Keratinocyte (primary cell): ENCODE measurements at regions not wholly inside any gene's neighbourhood (a gene's known extent, or its start where the extent isn't known, plus 50 kb on each side); places are given as distances from the start of the nearest gene placed in this dataset.

ENCODE experiments used
- DNase-seq: peaks from one replicate; pipeline ENCODE4 v3.0.0-alpha.2; 2011; ENCODE audit warnings: low read depth, missing footprints, low spot score
- FAIRE-seq: peaks from 2 replicates; lab custom pipeline; 2011; peaks lifted over from hg19 to GRCh38; lab: Jason Lieb, UNC
- H2AFZ ChIP-seq: 2 replicates; pipeline ENCODE4 v1.6.0; 2012; ENCODE audit warnings: low read length, control low read depth, inconsistent platforms; ENCODE audit not compliant: control insufficient read depth
- H3K27ac ChIP-seq: 2 replicates; pipeline ENCODE4 v1.5.1; 2011; ENCODE audit warnings: low read length; ENCODE audit not compliant: control insufficient read depth, insufficient read depth
- H3K27me3 ChIP-seq: 3 replicates; pipeline ENCODE4 v1.6.0; 2011; ENCODE audit warnings: low read length; ENCODE audit not compliant: control insufficient read depth, insufficient read depth; ENCODE audit errors: extremely low read depth
- H3K36me3 ChIP-seq, 2 experiments: 2 replicates in 1 of 2; 3 replicates in 1 of 2; pipeline ENCODE4 v1.5.1; 2011; ENCODE audit warnings: low read length in 2 of 2, mild to moderate bottlenecking in 1 of 2; ENCODE audit not compliant: control insufficient read depth in 2 of 2, insufficient read depth in 2 of 2; ENCODE audit errors: extremely low read depth in 1 of 2
- H3K4me1 ChIP-seq: 3 replicates; pipeline ENCODE4 v1.5.1; 2011; ENCODE audit warnings: low read length; ENCODE audit not compliant: control insufficient read depth, insufficient read depth; ENCODE audit errors: extremely low read depth
- H3K4me2 ChIP-seq: 3 replicates; pipeline ENCODE4 v1.6.0; 2011; ENCODE audit warnings: low read depth, low read length; ENCODE audit not compliant: control insufficient read depth, insufficient read depth; ENCODE audit errors: extremely low read depth
- H3K4me3 ChIP-seq, 3 experiments: fragments of 200-600 bp in 1 of 3; sonication (generic) in 1 of 3; 2 replicates in 2 of 3; 3 replicates in 1 of 3; pipeline ENCODE4 v1.5.1; 2011 to 2016; ENCODE audit warnings: low read length in 3 of 3, mild to moderate bottlenecking in 3 of 3, control low read depth in 2 of 3, inconsistent platforms in 1 of 3, low read depth in 1 of 3, mixed read lengths in 1 of 3, mixed run types in 1 of 3, moderate library complexity in 1 of 3; ENCODE audit not compliant: control insufficient read depth in 2 of 3, insufficient read depth in 2 of 3; ENCODE audit errors: extremely low read depth in 1 of 3
- H3K79me2 ChIP-seq: 2 replicates; pipeline ENCODE4 v1.6.0; 2012; ENCODE audit warnings: low read length; ENCODE audit not compliant: control insufficient read depth, insufficient read depth
- H3K9ac ChIP-seq: 3 replicates; pipeline ENCODE4 v1.6.0; 2011; ENCODE audit warnings: low read length; ENCODE audit not compliant: control insufficient read depth, insufficient read depth; ENCODE audit errors: extremely low read depth
- H3K9me1 ChIP-seq: 3 replicates; pipeline ENCODE4 v1.6.0; 2011; ENCODE audit warnings: low read length; ENCODE audit not compliant: control insufficient read depth, insufficient read depth; ENCODE audit errors: extremely low read depth
- H3K9me3 ChIP-seq: 2 replicates; pipeline ENCODE4 v1.5.1; 2012; ENCODE audit warnings: low read depth, low read length; ENCODE audit not compliant: control insufficient read depth
- H4K20me1 ChIP-seq: 3 replicates; pipeline ENCODE4 v1.6.0; 2011; ENCODE audit warnings: low read length; ENCODE audit not compliant: control insufficient read depth, insufficient read depth; ENCODE audit errors: extremely low read depth
- EZH2 ChIP-seq: IDR thresholded peaks from one replicate; pipeline ENCODE4 v1.6.1; 2012; ENCODE audit warnings: inconsistent platforms, mild to moderate bottlenecking, low read length, moderate library complexity
- dilution Hi-C: fragments of 300-500 bp; cut with MboI; formaldehyde crosslinking; loops from one replicate; pipeline ENCODE4 v1.7.0; 2020; ENCODE audit warnings: low sequenced_read_pairs; ENCODE audit not compliant: extremely low pct_ligation_motif_present
- TF ChIP-seq, protein P1 (sequence below), 3 experiments: IDR thresholded peaks in 1 of 3; conservative IDR thresholded peaks in 1 of 3; optimal IDR thresholded peaks in 1 of 3; 2 replicates in 2 of 3; 3 replicates in 1 of 3; pipeline versions ENCODE3 to v1.5.1; 2011; ENCODE audit warnings: low read length in 3 of 3, mild to moderate bottlenecking in 3 of 3, moderate library complexity in 2 of 3, control low read depth in 1 of 3, inconsistent platforms in 1 of 3; ENCODE audit not compliant: insufficient read depth in 2 of 3; ENCODE audit errors: extremely low read depth in 1 of 3

DNA sequence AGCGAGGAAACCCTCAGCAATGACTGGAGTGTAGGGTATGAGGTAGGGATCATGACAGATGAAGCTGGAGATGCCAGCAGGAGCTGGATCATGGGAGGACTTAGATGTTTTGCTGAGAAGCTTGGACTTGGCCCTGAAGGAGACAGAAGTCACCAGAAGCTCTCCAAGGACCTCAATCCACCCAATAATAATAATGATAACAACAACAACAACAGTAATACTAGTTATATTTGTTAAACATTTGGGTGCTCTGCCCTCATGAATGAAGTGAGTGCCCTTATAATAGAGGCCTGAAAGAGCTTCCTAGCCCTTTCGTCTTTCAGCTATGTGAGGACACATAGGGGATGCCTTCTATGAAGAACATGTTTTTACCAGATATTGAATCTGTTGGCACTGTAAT, 163.9 kb downstream of the DDX1 start:
- Histone ChIP-seq H2AFZ (no peak overlapping the region), H3K4me3 (no peak overlapping the region), H3K27me3 (no peaks in the 10 kb centered on the region), H3K9ac (no peak overlapping the region), H3K79me2 (no peaks in the 10 kb centered on the region), H3K9me3 (no peaks in the 10 kb centered on the region), H3K4me2 (no peak overlapping the region), H3K9me1 (no peaks in the 10 kb centered on the region), H3K4me1 (no peaks in the 10 kb centered on the region), H3K27ac (no peak overlapping the region), H3K36me3 (no peaks in the 10 kb centered on the region), H4K20me1 (no peaks in the 10 kb centered on the region)
- no peak for DNase-seq
- TF ChIP-seq, protein P1, sequence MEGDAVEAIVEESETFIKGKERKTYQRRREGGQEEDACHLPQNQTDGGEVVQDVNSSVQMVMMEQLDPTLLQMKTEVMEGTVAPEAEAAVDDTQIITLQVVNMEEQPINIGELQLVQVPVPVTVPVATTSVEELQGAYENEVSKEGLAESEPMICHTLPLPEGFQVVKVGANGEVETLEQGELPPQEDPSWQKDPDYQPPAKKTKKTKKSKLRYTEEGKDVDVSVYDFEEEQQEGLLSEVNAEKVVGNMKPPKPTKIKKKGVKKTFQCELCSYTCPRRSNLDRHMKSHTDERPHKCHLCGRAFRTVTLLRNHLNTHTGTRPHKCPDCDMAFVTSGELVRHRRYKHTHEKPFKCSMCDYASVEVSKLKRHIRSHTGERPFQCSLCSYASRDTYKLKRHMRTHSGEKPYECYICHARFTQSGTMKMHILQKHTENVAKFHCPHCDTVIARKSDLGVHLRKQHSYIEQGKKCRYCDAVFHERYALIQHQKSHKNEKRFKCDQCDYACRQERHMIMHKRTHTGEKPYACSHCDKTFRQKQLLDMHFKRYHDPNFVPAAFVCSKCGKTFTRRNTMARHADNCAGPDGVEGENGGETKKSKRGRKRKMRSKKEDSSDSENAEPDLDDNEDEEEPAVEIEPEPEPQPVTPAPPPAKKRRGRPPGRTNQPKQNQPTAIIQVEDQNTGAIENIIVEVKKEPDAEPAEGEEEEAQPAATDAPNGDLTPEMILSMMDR (optimal IDR thresholded peaks at IDR 0.05 in 1 of 3, IDR thresholded peaks at IDR 0.05 in 1 of 3, conservative IDR thresholded peaks at IDR 0.05 in 1 of 3; ENCODE audit: extremely low read depth in 1 of 3, insufficient read depth in 2 of 3, low read length in 3 of 3): no peak
- no peak for TF ChIP-seq EZH2
- dilution Hi-C loops: no loop called here
- no peak for FAIRE-seq

DNA sequence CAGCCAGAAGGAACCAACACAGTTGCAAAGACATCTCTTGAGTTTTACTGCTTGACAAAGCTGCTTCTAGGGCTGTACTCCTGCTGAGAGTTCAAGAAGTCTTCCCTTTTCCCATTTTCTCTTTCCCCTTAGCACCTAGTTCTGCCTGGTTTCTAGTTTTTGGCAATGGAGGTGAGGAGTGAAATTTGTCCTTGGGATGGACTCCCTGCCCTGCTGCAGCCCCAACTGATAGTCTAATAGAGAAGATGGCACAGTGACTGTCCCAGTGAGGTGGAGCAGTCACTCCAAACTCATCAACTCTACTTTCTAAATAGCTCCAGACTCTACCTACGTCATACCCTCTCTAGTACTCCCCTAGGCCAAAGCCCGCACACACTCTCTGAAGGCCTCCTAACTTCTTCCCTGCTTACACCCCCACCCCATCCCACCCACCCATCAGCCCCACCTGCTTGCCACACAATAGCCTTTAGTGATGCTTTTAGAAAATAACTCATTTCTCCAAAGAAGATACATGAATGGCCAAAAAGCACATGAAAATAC, 164.4 kb downstream of the DDX1 start:
- H3K27ac ChIP-seq: no peak overlapping the region
- no peaks in the 10 kb centered on the region for H3K9me3 ChIP-seq
- H3K4me3 ChIP-seq: no peak overlapping the region
- no peaks in the 10 kb centered on the region for H3K4me1 ChIP-seq
- no peaks in the 10 kb centered on the region for H3K27me3 ChIP-seq
- FAIRE-seq (no peak), DNase-seq (no peak)
- no peak overlapping the region for H3K4me2 ChIP-seq
- TF ChIP-seq, protein P1 (optimal IDR thresholded peaks at IDR 0.05 in 1 of 3, IDR thresholded peaks at IDR 0.05 in 1 of 3, conservative IDR thresholded peaks at IDR 0.05 in 1 of 3; ENCODE audit: extremely low read depth in 1 of 3, insufficient read depth in 2 of 3, low read length in 3 of 3): no peak
- TF ChIP-seq EZH2: no peak
- no peaks in the 10 kb centered on the region for H4K20me1 ChIP-seq
- no peaks in the 10 kb centered on the region for H3K79me2 ChIP-seq
- H3K9me1 ChIP-seq: no peaks in the 10 kb centered on the region
- H3K9ac ChIP-seq: no peak overlapping the region
- H2AFZ ChIP-seq: no peak overlapping the region
- dilution Hi-C loops: no loop called here
- H3K36me3 ChIP-seq: no peaks in the 10 kb centered on the region
